GM21515 (cell line): ENCODE measurements at regions not wholly inside any gene's neighbourhood (a gene's known extent, or its start where the extent isn't known, plus 50 kb on each side); places are given as distances from the start of the nearest gene placed in this dataset.
"Not testable (repeated sequence)": the region's sequence is repeated elsewhere in the genome, so short reads cannot be mapped to it uniquely, and the experiment has no call there.

ENCODE experiments used
- ATAC-seq: cut with Tn5 transposase; IDR thresholded peaks from one replicate; pipeline ENCODE4 v1.9.1; 2021; ENCODE audit not compliant: unreplicated experiment

DNA sequence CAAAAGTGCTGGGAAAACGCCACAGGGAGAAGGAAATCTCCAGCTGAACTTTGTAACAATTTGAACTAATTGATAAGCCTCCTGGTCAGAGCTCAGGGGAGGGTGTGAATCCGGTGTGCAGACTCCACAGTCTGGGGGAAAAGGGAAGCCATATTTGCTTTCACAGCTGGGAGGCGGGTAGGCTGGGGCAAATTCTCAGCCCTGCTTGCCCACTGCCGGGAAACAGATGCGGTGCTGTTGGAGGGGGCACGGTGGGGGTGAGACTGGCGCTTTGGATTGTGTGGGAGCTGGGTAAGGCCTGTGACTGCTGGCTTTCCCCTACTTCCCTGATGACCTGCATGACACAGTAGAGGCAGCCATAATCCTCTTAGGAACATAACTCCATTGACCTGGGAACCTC lies 134.8 kb downstream of the ADCYAP1 start:
- ATAC-seq: no peak

DNA sequence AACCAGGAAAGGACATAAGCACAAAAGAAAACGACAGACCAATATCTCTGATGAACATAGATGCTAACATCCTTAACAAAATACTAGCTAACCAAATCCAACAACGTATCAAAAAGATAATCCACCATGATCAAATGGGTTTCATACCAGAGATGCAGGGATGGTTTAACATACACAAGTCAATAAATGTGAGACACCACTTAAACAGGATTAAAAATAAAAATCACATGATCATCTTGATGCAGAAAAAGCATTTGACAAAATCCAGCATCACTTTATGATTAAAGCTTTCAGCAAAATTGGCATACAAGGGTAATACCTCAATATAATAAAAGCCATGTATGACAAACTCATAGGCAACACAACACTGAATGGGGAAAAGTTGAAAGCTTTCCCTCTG lies 138.4 kb downstream of the ADCYAP1 start:
- not testable (repeated sequence) for ATAC-seq

DNA sequence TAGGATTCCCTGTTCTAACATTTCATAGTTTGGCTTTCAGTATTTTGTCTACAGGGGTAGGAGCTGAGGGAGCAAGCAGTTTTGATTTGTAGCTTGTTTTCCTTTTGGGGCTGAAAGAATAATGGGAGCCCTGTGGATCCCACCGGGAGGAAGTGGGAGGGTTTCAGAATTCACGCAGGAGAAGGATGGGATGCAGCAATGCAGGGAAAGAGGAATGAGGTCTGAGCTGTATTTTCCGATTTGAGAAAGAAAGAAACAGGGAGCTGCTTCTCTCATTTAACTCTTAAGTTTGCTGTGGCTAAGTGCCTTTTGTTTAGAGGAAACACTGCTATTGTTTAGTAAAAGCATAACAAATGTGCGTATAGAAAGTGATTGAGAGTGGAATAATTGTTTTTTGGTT lies 141.0 kb downstream of the ADCYAP1 start:
- ATAC-seq: no peak

DNA sequence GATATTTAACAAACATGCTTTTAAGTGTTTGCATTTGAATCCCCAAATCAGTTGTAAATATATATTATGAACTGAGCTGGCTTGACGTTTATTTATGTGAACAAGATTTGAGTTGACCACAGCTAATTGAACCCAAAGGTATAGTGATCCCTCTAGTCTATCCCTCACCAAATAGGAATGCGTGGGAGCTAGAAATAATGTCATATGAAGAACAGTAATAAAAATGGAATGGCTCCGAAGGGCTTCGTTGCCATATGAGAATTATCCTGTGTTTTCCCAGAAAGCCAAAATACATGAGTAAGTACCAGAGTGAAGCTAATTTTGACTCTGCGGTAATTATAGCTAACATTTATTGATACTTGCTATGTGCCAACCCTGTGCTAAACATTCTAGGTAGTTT lies 142.7 kb downstream of the ADCYAP1 start:
- no peak for ATAC-seq

DNA sequence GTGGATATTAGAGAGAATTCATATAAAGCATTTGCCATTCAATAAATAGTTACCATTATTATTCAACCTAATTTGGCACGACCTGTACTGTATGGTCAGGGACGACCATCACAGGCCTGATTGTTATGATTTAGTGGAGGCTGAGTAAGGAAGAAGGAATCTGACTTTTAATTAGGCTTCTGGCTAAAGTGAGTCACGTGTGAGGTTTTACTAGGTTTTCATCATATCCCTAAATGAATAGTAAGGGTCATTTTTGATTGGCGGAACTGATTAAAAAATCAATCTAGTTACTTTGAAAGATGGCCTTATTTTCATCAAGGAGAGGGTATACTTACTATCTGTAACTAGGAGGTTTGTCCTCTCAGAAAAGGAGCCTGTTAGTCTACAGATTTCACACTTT lies 143.4 kb downstream of the ADCYAP1 start:
- ATAC-seq: no peak

DNA sequence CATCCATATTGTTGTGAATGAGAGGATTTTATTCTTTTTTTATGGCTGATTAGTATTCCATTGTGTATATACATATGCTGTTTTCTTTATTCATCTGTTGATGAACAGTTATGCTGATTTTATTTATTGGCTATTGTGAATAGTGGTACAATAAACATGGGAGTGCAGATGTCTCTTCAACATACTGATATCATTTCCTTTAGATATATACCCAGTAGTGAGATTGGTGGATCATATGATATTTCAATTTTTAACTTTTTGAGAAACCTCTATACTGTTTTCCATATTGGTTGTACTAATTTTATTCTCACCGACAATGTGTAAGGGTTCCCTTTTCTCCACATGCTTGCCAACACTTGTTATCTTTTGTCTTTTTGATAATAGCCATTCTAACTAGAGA lies 144.5 kb downstream of the ADCYAP1 start:
- no peak for ATAC-seq

DNA sequence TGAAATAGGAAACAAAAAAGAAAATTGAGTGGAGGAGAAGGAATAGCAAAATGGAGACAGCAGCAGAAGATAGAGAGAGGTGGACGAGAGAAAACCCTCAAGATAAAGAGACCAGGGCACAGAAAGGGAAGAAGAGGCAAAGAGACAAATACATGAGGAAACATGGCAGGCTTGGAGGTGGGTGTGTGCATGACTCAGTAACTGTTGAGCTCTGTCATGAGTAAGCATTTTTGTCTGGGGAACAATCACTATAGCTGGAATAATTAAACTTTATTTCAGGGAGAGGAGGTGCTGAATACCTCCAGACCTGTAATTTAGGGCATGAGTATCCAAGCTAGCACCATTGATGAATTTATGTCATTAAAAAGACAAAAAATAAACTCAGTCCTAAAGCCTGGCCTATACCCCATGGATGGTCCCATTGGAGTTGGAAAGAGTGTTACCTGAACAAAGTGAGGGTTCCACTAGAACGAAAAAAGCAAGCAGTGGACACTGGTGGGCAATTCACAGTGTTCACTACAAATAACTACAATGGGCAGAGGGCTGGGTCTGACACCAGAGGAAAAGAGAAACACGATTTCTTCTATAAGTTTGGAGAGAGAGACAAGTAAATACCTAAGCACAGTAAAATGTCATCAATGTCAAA lies 145.5 kb downstream of the ADCYAP1 start:
- ATAC-seq: no peak

DNA sequence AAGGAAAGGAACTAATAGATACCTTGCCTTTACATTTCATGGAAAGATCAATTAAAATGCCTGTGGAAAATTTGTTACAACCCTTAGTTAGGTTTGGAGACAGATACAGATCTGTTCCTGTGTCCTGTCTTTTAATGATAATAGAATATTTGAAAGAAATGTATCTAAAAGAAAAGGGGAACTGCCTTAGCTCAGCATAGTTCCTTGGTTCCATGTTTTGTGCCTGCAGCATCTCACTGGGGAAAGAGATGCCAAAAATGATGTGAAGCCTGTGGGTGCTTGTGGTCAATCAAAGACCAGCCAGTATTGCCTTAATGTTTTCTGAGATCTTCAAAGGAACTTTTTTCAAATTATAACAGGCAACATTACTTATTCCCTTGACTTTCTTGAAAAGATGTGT lies 147.6 kb downstream of the ADCYAP1 start:
- ATAC-seq: no peak

DNA sequence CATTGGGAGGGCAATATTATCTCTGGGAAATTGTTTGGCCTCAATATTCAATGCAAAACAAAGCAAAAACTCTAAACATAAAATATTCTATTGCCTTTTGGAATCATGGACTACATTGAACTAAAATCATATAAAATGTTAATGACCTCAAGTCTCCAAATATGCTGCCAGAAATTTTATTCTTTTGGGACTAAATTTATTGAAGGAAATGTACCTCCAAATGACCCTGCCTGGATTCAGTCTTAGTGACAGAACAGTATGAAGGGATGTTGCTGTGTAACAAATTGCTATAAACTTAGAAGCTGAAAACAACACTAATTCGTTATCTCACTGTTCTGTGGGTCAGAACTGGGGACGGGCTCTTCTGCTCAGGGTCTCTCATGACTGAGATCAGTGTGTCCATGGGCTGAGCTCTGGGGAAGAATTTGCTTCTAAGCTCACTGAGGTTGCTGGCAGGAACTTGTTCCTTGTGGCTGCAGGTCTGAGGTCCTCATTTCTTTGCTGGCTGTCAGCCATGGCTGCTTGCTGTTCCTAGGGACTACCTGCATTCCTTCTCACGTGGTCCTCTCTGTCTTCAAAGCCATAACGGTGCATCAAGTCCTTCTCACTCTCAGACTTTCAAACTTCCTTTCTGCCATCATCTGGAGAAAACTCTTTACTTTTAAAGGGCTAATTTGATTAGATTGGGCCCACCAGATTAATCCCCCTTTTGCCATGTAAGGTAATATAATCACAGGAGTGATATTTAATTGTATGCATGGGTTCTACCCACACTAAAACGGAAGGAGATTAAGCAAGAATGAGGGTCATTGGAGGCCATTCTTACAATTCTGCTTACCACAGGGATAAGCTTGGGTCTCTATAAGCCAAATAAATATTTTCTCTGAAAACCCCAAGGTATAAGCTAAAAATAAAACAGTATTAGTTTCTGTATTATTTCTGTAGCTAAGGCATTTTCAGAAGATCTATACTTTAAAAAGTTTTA lies 149.0 kb downstream of the ADCYAP1 start:
- no peak for ATAC-seq

DNA sequence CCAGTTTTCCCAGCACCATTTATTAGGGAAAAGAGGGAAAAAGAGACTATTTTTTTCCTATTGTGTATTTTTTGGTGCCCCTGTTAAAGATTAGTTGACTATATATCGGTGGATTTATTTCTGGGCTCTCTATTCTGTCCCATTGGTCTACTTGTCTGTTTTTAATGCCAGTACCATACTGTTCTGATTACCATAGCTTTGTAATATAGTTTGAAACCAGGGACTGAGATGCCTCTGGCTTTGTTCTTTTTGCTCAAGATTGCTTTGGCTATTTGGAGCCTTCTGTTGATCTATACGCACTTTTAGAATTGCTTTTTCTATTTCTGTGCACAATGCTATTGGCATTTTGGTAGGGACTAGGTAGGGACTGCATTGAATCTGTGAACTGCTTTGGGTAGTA lies 151.7 kb downstream of the ADCYAP1 start:
- no peak for ATAC-seq

DNA sequence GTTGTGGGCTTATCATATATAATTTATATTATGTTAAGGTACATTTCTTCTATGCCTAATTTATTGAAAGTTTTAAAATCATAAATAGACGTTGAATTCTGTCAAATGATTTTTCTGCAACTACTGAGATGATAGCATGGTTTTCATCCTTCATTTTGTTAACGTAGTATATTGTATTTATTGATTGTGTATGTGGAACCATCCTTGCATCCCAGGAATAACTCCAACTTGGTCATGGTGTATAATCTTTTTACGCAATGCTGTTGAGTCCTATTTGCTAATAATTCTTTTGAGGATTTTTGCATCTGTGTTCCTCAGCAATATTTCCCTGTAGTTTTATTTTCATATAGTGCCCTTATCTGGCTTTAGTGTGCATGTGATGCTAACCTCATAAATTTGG lies 152.7 kb downstream of the ADCYAP1 start:
- no peak for ATAC-seq

DNA sequence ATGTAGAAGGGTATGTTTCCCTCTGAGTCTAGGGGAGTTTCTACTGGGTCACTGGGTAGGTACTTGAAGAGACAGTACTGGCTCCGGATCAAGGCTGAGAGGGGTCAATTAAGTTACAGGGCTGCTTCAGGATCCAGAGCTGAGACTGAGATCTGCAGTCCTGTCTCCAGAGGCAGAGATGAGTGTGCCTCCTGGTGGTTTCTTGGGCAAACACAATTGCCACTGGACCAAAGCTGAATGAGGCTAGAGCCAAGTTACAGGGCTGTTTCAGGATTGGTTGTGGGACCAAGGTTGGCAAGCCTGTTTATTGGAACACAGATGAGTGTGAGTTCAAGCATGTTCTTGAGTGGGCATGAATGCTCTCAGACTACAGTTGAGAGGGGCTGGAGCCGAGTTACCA lies 157.9 kb downstream of the ADCYAP1 start:
- no peak for ATAC-seq

DNA sequence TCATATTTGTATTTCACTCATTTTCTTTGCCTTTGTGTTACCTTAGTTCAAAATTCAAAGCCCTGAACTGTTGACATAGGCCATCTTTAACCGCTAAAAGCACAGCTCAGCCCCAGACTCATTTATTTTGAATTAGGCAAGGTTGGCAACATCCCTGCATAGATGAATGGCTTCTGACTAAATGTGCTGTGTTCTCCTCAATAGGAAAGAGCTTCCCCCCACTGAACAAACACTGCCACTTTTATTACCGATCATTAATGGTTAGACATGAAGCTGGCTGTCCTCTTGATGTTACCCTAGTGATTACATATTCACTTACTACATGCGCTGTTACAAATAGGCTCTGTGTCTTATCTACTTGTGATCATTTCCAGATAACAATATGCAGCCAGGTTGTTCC lies 170.7 kb downstream of the ADCYAP1 start:
- ATAC-seq: no peak

DNA sequence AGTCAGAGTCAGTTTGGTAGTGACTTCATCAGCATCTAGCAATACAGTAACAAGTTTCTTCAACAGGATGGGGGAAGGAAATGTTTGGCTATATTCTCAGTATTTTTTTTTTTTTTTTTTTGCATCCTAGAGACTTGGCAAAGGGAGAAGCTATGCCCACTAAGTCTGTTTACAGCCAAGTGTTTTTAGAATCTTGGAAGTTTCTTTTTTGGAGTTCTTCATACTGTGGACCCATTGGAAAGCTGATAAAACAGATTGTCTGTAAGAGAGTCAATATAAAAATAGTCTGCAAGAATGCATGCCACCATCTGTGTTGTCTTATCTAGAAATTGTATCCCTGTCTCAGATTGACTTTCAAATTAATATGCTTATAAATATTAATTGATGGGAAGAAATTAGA lies 171.2 kb downstream of the ADCYAP1 start:
- ATAC-seq: no peak

DNA sequence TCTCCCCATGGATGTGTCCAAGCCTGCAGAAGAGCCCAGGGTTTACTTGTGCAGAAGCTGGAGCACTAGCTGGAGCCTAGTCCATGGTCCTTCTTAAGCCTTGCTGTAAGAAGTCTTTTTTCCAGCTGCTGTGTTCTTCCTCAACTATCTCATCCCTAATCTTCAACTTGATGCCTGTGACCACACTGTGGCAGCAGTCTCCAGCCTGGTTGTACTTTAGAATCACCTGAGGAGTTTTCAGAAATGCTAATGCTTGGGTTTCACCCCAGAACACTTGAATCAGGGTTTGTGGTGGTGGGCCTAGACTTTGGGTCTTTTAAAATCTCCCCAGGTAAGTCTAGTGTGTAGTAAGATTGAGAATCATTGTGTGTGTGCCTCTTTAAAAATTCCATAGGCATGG lies 173.6 kb downstream of the ADCYAP1 start:
- no peak for ATAC-seq

DNA sequence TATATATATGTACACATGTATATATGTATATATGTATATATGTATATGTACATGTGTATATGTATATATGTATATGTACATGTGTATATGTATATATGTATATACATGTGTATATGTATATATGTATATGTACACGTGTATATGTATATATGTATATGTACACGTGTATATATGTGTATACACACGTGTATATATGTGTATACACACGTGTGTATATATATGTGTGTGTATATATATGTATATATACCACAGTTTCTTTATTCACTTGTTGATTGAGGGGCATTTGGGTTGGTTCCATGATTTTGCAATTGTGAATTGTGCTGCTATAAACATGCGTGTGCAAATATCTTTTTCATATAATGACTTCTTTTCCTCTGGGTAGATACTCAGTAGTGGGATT lies 179.0 kb downstream of the ADCYAP1 start:
- ATAC-seq: not testable (repeated sequence)

DNA sequence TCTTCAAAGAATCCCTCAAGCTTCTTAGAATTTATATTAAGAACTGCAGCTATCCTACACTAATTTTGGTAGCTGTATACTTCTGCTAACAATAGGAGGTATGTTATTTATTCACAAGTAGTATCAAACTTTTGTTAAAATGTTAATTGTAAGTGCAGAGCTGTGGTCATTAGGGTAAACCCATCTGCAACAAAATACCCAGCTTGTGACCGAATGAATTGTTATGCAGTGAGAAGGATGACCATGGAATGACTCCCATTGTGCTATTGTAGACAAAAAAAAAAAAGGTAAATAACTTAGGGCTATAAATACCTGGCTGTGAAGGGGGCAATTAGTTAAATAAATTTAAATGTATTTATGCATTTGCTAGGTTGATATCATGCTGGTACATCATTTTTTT lies 186.1 kb downstream of the ADCYAP1 start:
- ATAC-seq: no peak

DNA sequence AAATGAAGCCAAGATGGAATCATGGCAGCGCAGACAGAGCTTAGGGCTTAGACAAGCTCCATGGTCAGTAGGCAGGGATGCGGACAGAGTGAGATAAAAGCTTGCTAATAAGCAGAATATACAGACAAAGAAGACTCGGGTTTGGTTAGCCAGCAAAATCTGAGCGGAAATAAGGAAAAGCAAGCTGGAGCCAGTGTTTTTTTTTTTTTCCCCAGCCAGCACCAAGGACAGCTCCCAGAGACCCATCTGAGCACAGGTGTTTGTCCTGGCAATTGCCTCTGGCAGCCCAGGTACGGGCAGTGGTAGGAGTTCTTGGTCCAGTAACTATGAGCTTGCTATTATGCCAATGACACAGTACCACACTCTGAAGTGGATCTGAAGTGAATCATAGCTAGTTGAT lies 187.6 kb downstream of the ADCYAP1 start:
- no peak for ATAC-seq

DNA sequence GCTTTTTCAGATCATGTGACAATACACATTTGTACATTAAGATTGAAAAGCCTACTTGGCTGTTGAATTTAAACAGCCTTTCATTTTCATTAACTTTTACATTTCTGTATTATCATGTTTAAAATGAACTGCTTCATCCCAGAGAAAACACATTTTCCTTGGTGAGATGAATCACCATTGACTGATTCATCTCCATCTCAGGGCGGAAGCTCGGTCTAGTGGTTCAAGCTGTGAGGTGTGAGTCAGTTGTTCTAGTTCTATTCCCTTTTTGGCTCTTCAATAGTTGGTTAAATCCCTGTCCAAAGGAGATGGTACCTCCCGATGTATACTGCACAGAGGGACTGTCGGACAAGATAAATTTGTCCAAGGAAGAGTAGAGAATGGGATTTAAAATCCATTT lies 189.7 kb downstream of the ADCYAP1 start:
- ATAC-seq: no peak

DNA sequence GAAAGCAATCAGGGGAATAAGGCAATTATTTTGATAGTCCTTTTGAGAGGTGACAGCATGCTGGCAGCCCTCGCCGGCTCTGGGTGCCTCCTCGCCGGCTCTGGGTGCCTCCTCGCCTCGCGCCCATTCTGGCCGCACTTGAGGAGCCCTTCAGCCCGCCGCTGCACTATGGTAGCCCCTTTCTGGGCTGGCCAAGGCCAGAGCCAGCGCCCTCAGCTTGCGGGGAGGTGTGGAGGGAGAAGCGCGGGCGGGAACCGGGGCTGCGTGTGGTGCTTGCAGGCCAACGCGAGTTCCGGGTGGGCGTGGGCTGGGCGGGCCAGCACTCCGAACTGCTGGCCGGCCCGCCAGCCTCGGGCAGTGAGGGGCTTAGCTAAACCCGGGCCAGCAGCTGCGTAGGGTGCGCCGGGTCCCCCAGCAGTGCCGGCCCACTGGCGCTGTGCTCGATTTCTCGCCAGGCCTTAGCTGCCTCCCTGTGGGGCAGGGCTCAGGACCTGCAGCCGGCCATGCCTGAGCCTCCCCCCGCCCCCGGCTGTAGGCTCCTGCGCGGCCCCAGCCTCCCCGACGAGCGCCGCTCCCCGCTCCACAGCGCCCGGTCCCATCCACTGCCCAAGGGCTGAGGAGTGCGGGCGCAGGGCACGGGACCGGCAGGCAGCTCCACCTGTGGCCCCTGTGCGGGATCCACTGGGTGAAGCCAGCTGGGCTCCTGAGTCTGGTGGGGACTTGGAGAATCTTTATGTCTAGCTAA lies 193.5 kb downstream of the ADCYAP1 start:
- not testable (repeated sequence) for ATAC-seq

DNA sequence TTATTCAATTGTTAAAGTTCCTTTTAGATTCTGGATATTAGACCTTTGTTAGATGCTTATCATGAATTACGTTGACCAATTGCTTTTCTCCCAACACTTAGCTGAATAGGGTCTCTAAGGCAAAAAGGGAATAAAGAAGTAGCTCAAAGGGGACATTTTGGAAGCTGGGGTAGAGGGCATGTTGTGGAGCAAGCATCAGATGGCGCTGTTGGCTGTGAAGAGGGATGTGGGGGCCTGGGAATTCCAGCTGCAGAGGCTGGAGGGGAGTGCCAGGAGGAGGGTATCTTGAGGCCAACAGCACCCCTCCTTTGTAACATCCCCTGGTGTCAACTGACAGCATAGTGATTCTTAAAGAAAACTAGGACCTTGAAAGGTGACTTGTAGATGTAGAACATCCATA lies 198.2 kb downstream of the ADCYAP1 start:
- ATAC-seq: no peak

DNA sequence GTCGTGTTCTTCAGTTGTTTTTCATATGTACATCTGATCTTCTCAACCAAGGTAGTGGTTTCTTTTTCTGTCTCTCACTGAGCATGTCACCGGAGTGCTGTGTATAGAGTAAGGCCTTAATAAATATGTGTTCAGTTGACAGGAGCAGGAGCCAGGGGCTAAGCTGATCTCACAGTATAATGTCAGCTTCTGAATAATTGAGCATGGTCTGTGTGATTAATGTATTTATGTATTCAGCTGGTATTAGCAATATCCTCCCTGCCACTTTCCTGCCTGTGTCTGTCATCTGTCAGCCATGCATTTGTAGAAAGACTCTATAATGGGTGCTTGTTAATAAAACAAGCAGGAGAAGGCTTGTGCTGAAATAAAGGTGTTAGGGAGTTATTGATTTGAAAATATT lies 198.9 kb downstream of the ADCYAP1 start:
- no peak for ATAC-seq
